MM.1S (cell line): ENCODE measurements at regions not wholly inside any gene's neighbourhood (a gene's known extent, or its start where the extent isn't known, plus 50 kb on each side); places are given as distances from the start of the nearest gene placed in this dataset.
"Not testable (repeated sequence)": the region's sequence is repeated elsewhere in the genome, so short reads cannot be mapped to it uniquely, and the experiment has no call there.

ENCODE experiments used
- DNase-seq: peaks from one replicate; pipeline ENCODE4 v3.0.0-alpha.2; 2015
- H2AFZ ChIP-seq: fragments of 300-600 bp; sonication (generic); 2 replicates; pipeline ENCODE4 v1.6.0; 2016; ENCODE audit warnings: antibody characterized with exemption, low read length
- H3F3A ChIP-seq: fragments of 300-600 bp; sonication (generic); 2 replicates; pipeline ENCODE4 v1.6.1; 2016; ENCODE audit warnings: mild to moderate bottlenecking, antibody characterized with exemption, low read length, moderate library complexity, mixed read lengths; ENCODE audit not compliant: insufficient read depth
- H3K27ac ChIP-seq: fragments of 300-600 bp; sonication (generic); 2 replicates; pipeline ENCODE4 v1.5.1; 2016; ENCODE audit warnings: mild to moderate bottlenecking, low read length
- H3K27me3 ChIP-seq: fragments of 300-600 bp; sonication (generic); replicated peaks from 2 replicates; pipeline ENCODE4 v1.6.0; 2016; ENCODE audit warnings: low read length; ENCODE audit not compliant: insufficient read depth
- H3K36me3 ChIP-seq: fragments of 300-600 bp; sonication (generic); replicated peaks from 2 replicates; pipeline ENCODE4 v1.6.1; 2016; ENCODE audit warnings: mild to moderate bottlenecking, low read length, mixed read lengths; ENCODE audit not compliant: insufficient read depth
- H3K4me1 ChIP-seq: fragments of 300-600 bp; sonication (generic); 2 replicates; pipeline ENCODE4 v1.6.1; 2016; ENCODE audit warnings: low read length, mixed read lengths
- H3K4me2 ChIP-seq: fragments of 300-600 bp; sonication (generic); 2 replicates; pipeline ENCODE4 v1.6.0; 2016; ENCODE audit warnings: low read depth, low read length
- H3K4me3 ChIP-seq: fragments of 300-600 bp; sonication (generic); 2 replicates; pipeline ENCODE4 v1.5.1; 2016; ENCODE audit warnings: low read length, mixed read lengths
- H3K79me2 ChIP-seq: fragments of 300-600 bp; sonication (generic); 2 replicates; pipeline ENCODE4 v1.6.1; 2016; ENCODE audit warnings: mixed run types, low read length, mixed read lengths
- H3K9ac ChIP-seq: fragments of 300-600 bp; sonication (generic); 2 replicates; pipeline ENCODE4 v1.6.1; 2016; ENCODE audit warnings: low read length, mixed read lengths
- H3K9me2 ChIP-seq: fragments of 300-600 bp; sonication (generic); replicated peaks from 2 replicates; pipeline ENCODE4 v1.6.1; 2016; ENCODE audit warnings: mild to moderate bottlenecking, low read length, mixed read lengths; ENCODE audit not compliant: insufficient read depth
- H3K9me3 ChIP-seq: fragments of 300-600 bp; sonication (generic); replicated peaks from 2 replicates; pipeline ENCODE4 v1.6.1; 2016; ENCODE audit warnings: mild to moderate bottlenecking, low read length, mixed read lengths; ENCODE audit not compliant: insufficient read depth
- H4K20me1 ChIP-seq: fragments of 300-600 bp; sonication (generic); 2 replicates; pipeline ENCODE4 v1.6.1; 2016; ENCODE audit warnings: mild to moderate bottlenecking, low read length, moderate library complexity, mixed read lengths; ENCODE audit not compliant: insufficient read depth
- CTCF ChIP-seq: fragments of 300-600 bp; sonication (generic); IDR thresholded peaks from 2 replicates; pipeline ENCODE4 v1.5.1; 2016; ENCODE audit warnings: antibody characterized with exemption, low read length, mixed read lengths
- EZH2 ChIP-seq: fragments of 300-600 bp; sonication (generic); optimal IDR thresholded peaks from 2 replicates; pipeline ENCODE3; 2017; ENCODE audit warnings: low read depth, mild to moderate bottlenecking, antibody characterized with exemption, low read length, mixed read lengths
- EZH2phosphoT487 ChIP-seq: fragments of 300-600 bp; sonication (generic); IDR thresholded peaks from 2 replicates; pipeline ENCODE4 v1.6.1; 2018; ENCODE audit warnings: antibody characterized with exemption, low read length

- TF ChIP-seq EZH2 (no peak), EZH2phosphoT487 (no peak), CTCF (no peak)
- no peak for DNase-seq
- H3K4me2 ChIP-seq, result no peak overlapping the region
- no peaks in the 10 kb centered on the region for H3K9me2 ChIP-seq
- H4K20me1 ChIP-seq, result no peaks in the 10 kb centered on the region
- H3F3A ChIP-seq, result no peaks in the 10 kb centered on the region
- H3K4me3 ChIP-seq, result no peak overlapping the region
- H3K9ac ChIP-seq, result no peak overlapping the region
- H3K79me2 ChIP-seq, result no peaks in the 10 kb centered on the region
- H3K27me3 ChIP-seq, result no peaks in the 10 kb centered on the region
- no peak overlapping the region for H3K27ac ChIP-seq
- H3K4me1 ChIP-seq, result no peaks in the 10 kb centered on the region
- H2AFZ ChIP-seq, result no peak overlapping the region
- no peaks in the 10 kb centered on the region for H3K9me3 ChIP-seq
- H3K36me3 ChIP-seq, result no peaks in the 10 kb centered on the region
These were observed 94.5 kb upstream of the MXRA5 start for GRCh38 chrX:3440981-3441380.

- not testable (repeated sequence) for H3K79me2 ChIP-seq, H3K9ac ChIP-seq, H3F3A ChIP-seq, H3K36me3 ChIP-seq, H4K20me1 ChIP-seq, H3K4me2 ChIP-seq, H3K4me3 ChIP-seq, DNase-seq, H3K27ac ChIP-seq, H3K9me3 ChIP-seq, H3K9me2 ChIP-seq, H3K4me1 ChIP-seq, H3K27me3 ChIP-seq, H2AFZ ChIP-seq
These were observed 89.5 kb upstream of the MXRA5 start for GRCh38 chrX:3435916-3436315.

- no peaks in the 10 kb centered on the region for H3K4me1 ChIP-seq
- no peak overlapping the region for H3K4me3 ChIP-seq
- H3K9me3 ChIP-seq, result no peaks in the 10 kb centered on the region
- no peak overlapping the region for H3K27ac ChIP-seq
- no peaks in the 10 kb centered on the region for H3F3A ChIP-seq
- no peaks in the 10 kb centered on the region for H3K9me2 ChIP-seq
- no peaks in the 10 kb centered on the region for H4K20me1 ChIP-seq
- TF ChIP-seq EZH2, result no peak
- no peak for TF ChIP-seq CTCF
- TF ChIP-seq EZH2phosphoT487, result no peak
- H3K9ac ChIP-seq, result no peak overlapping the region
- H3K36me3 ChIP-seq, result no peaks in the 10 kb centered on the region
- no peaks in the 10 kb centered on the region for H3K27me3 ChIP-seq
- no peak overlapping the region for H2AFZ ChIP-seq
- H3K79me2 ChIP-seq, result no peaks in the 10 kb centered on the region
- no peak overlapping the region for H3K4me2 ChIP-seq
- DNase-seq, result no peak
These were observed 88.6 kb upstream of the MXRA5 start for GRCh38 chrX:3435057-3435456.

- H3K4me2 ChIP-seq, result no peak overlapping the region
- no peak for TF ChIP-seq CTCF
- no peak for TF ChIP-seq EZH2phosphoT487
- no peak for TF ChIP-seq EZH2
- H2AFZ ChIP-seq, result no peak overlapping the region
- H3K9me2 ChIP-seq, result no peaks in the 10 kb centered on the region
- no peak overlapping the region for H3K27ac ChIP-seq
- H3K27me3 ChIP-seq, result no peaks in the 10 kb centered on the region
- DNase-seq, result no peak
- no peaks in the 10 kb centered on the region for H3F3A ChIP-seq
- no peaks in the 10 kb centered on the region for H4K20me1 ChIP-seq
- H3K4me3 ChIP-seq, result no peak overlapping the region
- H3K9me3 ChIP-seq, result no peaks in the 10 kb centered on the region
- H3K36me3 ChIP-seq, result no peaks in the 10 kb centered on the region
- H3K9ac ChIP-seq, result no peak overlapping the region
- H3K4me1 ChIP-seq, result no peaks in the 10 kb centered on the region
- no peaks in the 10 kb centered on the region for H3K79me2 ChIP-seq
These were observed 82.3 kb upstream of the MXRA5 start for GRCh38 chrX:3428792-3429191.
